ENCODE measurements at regions not wholly inside any gene's neighbourhood (a gene's known extent, or its start where the extent isn't known, plus 50 kb on each side); places are given as distances from the start of the nearest gene placed in this dataset.
"Not testable (repeated sequence)": the region's sequence is repeated elsewhere in the genome, so short reads cannot be mapped to it uniquely, and the experiment has no call there.

DNA sequence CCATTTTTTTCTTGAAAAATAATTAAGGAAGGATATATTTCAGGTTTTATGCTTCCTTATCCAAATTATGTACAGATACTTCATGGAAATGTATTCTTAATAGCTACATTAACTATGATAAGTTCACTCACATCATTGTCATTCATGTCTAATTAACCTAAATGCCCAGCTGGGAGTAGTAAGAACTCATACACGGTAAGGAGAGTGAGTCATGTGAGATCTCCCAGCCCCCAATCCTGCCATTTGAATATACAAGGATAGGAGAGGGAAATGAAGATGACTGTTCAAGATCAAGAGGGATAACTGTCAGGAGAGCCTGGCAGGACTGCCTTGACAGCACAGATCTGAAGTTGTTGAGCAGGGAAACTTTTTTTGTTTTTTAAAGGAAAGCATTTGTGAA is 343.4 kb upstream of the USP15 start:
- no peak for DNase-seq (ENCODE audit: extremely low read depth, low read depth)

DNA sequence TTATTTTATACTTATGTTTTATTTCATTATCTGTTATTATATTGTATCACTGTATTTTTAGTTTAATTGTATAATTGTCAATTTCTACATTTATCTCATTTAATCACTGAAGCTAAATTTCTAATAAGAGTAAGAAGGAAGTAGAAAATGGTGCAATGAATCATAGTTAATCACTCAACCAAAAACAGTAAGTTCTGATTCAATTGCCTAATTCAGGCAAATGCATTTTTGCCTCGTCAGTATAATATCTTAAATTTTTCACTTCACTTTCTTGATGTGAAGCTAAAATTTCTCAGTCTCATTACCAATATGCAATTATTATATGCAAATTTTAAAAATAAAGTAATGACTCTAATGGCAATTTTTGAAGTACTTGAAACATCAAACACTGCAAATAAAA is 340.5 kb upstream of the USP15 start:
- DNase-seq (ENCODE audit: extremely low read depth, low read depth): no peak

DNA sequence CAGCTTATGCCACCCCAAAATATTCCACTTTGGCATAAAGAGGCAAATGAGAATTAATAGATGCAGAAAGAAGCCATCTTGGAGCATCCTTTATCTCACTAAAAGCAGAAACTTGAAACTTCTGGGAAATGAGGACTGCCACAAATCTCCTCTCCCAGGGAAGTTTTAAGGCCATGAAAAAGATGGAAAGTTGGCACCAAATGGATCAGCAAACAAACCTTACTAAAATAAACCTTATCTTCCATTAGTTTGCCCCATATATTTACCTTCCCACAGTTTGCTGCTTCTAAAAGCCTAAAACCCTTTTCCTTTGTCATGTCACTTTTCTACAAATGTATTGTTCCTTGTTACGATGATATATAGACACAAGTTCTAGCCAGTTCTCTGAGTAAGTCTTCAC is 340.0 kb upstream of the USP15 start:
- no peak for DNase-seq (ENCODE audit: extremely low read depth, low read depth)

DNA sequence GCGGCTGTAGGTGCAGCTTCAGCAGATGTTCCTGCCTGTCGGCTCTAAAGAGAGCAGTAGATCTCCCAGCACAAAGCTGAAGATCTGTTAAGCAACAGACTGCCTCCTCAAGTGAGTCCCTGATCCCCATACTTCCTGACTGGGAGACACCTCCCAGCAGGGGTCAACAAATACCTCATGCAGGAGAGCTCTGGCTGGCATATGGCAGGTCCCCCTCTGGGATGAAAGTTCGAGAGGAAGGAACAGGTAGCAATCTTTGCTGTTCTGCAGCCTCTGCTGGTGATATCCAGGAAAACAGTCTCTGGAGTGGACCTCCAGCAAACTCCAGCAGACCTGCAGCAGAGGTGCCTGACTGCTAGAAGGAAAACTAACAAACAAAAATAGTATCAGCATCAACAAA is 337.1 kb upstream of the USP15 start:
- DNase-seq (ENCODE audit: extremely low read depth, low read depth): no peak

DNA sequence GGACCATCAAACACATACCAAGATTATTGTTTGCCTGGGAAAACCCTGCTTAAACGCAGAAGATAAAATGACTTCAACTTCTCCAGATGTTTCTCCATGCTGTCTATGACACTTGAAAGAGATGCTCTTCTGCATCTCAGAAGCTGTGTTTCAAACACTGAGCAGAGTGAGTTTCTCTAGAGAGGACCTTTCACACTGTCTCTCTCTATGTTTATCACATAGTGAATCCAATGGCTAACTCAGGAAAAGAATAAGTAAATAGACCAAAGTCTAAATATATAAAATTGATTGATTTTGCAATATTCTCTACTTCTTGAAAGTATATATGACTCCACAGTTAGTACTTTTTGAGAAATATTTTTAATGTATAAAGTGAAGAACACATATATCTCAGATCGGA is 325.6 kb upstream of the USP15 start:
- no peak for DNase-seq (ENCODE audit: extremely low read depth, low read depth)

DNA sequence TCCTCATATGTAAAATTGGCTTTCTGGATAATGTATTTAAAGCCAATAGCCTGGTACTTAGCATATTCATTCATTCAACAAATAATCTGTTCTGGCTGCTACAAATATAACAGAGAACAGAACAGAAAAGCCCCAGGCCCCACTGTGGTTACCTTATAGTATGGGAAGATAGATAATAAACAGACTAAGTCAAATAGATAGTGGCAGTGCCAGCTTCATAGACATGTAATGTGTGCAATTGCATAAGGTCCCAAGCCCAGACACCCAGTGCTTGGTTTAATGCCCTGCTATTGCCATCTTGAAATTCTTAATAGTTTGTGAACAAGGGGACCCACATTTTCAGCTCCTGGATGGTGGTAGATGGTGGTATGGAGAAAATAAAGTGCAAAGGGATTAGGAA is 320.2 kb upstream of the USP15 start:
- no peak for DNase-seq (ENCODE audit: extremely low read depth, low read depth)

DNA sequence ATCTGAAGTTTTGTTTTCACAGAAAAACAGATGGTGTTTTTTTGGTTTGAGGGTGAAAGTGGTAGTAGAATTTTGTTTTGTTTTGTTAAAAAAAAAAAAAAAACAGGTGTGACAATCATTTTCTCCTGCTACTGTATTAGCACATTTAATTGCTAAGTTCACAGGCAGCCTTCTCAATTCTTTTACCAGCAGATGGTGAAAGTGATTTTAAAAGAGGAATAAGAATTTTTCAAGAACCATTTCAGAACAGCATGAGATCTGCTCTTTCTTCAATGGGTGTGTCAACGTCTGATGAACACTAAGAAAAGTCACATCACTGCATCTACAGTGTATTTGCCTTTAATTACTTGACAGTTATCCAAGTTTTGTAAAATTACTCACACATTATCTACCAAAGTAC is 303.7 kb upstream of the USP15 start:
- DNase-seq (ENCODE audit: extremely low read depth, low read depth): no peak

DNA sequence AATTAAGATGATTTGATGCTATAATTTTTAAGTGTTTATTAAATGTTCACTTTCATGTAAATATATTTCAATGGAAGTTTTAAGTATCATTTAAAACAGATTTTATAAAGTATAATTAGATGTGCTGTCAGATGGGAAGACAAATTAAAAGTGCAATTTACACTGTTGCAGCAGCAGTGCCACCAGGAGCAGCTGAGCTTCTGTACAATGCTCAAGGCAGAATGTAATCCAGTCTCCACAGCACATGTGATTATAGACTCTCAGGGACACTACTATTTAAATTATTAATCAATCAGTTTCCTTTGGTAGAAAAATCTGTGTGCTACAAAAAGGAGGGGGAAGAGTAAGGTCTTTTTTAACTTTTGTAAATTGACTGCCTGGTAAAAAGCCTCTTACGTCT is 285.7 kb upstream of the USP15 start:
- no peak for DNase-seq (ENCODE audit: extremely low read depth, low read depth)

DNA sequence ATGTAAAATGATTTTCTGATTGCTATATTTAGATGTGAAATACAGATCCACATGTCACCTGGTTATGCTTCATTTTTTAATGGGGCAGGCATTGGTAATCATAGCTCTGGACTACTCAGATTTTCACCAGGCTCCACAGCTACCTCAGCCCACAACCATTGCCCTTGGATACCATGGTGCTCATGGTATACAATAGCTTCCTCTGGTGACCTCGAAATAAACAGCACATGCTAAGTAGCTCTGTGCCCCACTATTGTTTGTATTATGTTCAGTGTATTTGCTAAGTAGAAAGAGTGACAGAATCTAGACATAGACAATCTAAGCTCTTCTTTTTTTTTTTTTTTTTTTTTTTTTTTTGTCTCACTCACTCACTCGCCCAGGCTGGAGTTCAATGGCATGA is 274.4 kb upstream of the USP15 start:
- no peak for DNase-seq (ENCODE audit: extremely low read depth, low read depth)

DNA sequence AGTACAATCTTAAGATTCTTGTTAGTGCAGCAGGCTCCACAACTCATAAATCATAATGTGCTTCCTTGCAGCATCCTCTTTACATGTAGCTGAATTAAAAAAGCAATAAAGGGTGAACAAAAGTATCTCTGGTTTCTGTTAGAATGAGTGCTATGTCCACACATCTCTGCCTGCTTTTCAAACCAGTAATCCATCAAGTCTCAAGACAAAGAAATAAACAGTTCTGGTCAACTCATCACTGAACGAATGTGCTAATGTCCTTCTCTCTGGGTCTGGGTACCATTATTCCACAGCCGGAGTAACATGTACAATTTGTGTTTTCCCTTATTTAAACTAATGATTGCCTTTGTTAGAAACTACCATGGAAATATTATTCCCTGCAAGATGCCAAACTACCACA is 273.0 kb upstream of the USP15 start:
- DNase-seq (ENCODE audit: extremely low read depth, low read depth): no peak

DNA sequence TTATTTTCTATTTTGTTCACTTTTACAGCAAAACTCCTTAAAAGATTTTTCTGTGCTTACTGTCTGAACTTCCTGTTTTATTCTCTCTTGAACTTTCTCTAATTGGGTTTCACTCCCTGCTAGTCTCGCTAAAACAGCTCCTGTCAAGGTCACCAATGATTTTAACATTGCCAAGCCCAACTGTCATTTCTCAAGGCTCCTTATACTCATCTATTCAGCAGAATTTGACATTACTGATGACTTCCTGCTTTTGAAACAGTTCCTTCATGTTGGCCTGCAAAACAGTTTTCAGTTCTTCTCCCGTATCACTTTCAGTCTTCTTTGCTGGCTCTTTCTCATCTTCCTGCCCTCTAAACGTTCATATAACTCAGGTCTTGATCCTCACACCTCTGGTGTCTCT is 268.5 kb upstream of the USP15 start:
- DNase-seq (ENCODE audit: extremely low read depth, low read depth): no peak

DNA sequence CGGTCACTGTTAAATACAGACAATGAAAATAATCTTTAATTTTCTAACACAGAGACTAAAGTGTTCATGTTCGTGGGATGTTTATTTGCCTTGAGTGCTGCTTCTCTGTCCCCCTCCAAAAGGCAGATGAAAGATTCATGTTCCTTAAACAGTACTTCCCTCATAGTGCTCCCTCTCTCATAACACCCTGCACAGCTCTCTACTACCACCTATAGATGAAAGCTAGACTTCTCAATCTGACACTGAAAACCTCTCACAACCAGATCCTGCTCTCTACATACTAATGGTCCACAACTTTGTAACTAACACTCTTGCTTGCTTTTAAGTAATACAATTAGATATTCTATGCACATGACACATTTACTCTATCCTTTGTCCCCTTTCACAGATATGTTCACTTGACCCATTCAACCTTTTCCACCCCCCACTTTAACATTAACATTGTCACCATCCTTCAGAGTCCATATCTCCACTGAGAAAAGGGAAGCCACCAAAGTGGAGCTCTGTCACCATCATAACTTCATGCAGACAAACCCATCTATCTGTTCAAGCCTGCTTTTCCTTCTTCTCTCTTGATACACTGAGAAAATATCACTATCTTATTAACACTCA is 266.4 kb upstream of the USP15 start:
- peak; percentile 54 for DNase-seq (ENCODE audit: extremely low read depth, low read depth)

DNA sequence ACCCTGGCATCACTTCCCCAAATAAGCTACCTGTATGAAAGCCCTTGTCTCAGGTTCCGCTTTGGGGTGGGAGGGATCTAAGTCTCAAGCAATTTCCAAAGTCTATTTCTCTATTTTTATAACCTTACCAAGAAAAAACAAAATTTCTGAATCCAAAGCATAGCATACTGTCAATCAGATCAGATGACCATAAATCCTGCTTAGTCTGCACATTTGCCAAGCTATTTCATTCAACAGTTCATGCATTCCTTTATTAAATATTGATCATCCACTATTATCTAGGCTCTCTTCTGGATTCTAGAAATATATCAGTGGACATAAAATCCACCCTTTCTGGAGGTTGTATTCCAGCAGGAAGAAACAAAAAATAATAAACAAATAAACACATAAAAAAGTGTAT is 263.5 kb upstream of the USP15 start:
- DNase-seq (ENCODE audit: extremely low read depth, low read depth): no peak

DNA sequence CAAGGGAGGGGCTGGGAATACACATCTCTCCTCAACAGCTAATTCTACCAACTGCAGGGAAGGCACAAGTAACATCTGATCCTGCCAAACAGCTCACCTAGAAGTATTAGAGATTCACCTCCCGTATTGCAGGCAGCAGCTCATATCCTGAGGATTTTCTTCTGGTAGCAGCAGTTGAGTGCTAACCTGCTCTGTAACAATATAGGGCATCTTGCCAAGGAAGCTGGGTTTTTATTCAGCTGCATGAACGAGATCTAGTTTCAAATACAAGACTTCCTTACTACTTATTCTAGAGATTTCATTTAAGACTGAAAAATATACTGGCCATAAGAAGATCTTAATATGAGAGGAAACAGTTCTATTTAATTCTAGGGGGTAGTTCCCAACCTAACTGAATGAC is 261.4 kb upstream of the USP15 start:
- DNase-seq (ENCODE audit: extremely low read depth, low read depth): no peak

DNA sequence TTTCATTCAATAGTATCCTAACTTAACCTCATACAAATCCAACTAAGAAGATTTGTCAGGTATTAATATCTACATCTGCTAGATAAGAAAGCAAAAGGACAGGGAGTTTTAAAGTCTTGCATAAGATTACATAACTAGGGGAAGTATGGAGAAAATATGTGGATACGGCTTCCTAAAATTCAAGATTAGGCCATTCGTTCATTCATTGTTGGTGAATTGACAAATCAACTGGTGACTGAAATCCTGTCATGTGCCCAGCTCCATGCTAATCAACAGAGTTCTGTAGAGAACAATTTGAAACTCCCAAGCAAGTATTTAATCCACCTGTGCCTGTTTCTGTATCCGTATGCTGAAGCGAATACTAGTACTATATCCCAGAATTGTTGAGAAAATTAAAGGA is 260.9 kb upstream of the USP15 start:
- DNase-seq (ENCODE audit: extremely low read depth, low read depth): no peak

DNA sequence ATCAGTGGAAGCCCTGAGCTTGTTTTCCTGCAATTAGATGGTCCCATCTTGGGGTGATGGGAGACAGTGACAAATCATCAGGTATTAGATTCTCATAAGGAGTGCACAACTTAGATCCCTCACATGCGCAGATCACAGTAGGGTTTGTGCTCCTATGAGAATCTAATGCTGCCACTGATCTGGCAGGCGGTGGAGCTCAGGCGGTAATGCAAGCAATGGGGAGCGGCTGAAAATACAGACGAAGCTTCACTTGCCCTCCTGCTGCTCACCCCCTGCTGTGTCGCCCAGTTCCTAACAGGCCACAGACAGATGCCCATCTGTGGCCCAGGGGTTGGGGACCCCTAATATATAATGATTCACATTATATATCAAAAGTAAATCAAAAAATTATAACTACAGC is 258.8 kb upstream of the USP15 start:
- DNase-seq (ENCODE audit: extremely low read depth, low read depth): no peak

DNA sequence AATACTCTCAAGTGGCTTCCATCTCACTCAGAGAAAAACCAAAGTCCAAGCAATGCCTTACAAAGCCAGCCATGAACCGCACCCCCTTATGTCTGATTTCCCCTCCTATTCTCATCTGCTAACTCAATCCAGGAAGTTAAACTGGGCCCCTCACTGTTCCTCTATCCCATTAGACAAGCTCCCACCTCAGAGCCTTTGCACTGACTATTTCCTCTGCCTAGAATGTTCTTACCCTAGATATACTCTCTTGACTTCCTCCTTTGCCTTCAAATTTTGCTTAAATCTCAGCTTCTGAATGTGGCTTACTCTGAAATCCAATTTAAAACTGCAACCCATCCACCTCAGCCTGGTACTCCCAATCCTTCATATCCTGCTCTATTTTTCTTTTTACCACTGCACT is 257.0 kb upstream of the USP15 start:
- no peak for DNase-seq (ENCODE audit: extremely low read depth, low read depth)

DNA sequence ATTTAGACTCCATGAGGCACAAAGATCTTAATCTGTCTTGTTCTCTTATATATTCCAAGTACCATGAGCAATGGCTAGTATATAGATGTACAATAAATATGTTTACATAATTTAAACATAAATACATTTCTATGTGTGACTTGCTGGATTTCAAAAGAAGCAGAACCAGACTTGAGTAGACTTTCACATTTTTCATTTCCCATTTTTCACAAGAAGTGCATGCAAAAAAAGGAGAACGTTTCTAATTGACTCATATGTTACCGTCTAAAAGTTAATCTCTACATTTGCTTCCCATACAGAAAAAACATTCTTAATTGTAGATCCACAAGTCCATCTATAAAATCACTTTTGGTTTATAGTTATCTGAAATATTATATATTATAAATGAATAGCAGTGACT is 256.5 kb upstream of the USP15 start:
- DNase-seq (ENCODE audit: extremely low read depth, low read depth): no peak

DNA sequence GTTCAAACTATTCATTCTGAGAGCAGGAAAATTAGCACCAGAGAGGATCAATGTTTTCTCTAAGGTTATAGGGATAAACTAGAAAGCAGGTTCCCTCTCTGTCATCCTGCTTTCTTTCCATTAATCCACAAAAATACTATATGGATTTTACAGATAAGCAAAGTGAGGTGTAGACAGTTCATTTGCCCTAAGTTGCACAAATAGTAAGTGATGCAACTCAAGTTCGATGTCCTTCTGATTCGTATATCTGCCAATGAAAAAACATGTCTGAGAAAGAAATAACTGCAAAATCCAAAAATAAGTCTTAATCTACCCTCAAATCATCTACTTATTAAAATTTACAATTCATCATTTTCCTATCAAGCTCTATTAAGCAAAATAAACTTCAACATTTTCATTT is 254.6 kb upstream of the USP15 start:
- no peak for DNase-seq (ENCODE audit: extremely low read depth, low read depth)

DNA sequence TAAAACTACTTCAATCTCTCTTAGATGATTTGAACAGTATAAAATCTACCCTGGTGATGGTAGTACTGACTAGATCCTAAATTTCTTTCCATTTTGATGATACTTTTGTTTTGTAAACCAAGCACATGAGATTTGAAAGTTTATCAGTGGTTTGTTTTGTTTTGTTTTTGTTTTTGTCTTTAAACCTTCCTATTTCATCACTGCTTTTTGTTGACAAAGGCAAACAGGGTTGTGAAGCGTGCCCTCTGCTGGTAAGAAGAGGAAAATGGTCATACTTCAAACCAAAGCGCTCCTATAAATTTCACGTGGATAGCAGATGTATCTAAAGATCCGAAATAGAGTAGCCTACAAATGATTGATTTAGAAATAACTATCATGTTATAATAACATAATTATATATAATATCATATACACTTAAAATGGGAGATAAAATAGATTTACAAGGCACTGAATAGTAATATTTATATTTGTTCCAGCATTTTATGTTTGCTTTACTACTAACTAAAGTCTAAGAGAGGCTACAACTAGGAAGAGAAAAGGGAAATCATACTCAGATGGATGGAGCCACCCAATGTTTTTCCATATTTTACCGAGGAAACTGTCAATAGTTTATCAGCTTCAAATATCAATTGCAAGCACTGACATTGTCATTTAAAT is 254.0 kb upstream of the USP15 start:
- peak; percentile 65 for DNase-seq (ENCODE audit: extremely low read depth, low read depth)

DNA sequence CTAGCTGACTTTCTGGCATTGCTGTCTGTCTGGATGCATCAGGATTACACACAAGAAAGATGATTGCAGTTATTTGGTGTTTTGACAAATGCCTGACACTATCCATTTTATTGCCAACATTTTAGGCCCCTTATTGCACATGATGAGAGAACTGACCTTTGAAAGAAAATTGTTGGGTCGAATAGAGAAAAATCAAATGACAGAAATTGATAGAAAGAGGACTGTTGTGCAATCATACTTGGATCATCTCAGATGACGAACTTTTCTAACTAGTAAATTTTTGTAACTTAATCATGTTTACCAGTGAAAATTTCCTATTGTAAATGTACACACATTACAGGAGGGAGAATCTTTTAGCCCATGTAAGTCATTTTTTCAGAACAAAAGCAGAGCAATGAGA is 251.5 kb upstream of the USP15 start:
- no peak for DNase-seq (ENCODE audit: extremely low read depth, low read depth)

DNA sequence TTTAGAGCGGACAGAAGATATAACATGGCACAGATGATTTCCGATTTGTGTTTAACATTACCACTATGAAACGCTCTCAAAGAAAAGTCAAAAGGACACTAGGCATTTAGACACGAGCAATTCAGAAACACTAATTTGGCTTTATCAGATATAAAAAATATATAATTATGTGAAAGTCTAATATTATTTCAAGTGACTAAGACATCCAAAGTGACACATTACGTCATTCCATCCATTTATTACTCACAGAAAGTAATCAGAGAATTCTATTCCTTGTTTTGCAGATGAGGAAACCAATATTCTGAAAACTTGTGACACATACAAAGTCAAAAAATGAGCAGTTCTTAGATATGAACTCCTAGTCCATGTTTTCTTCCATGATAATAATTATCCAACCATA is 250.8 kb upstream of the USP15 start:
- no peak for DNase-seq (ENCODE audit: extremely low read depth, low read depth)

DNA sequence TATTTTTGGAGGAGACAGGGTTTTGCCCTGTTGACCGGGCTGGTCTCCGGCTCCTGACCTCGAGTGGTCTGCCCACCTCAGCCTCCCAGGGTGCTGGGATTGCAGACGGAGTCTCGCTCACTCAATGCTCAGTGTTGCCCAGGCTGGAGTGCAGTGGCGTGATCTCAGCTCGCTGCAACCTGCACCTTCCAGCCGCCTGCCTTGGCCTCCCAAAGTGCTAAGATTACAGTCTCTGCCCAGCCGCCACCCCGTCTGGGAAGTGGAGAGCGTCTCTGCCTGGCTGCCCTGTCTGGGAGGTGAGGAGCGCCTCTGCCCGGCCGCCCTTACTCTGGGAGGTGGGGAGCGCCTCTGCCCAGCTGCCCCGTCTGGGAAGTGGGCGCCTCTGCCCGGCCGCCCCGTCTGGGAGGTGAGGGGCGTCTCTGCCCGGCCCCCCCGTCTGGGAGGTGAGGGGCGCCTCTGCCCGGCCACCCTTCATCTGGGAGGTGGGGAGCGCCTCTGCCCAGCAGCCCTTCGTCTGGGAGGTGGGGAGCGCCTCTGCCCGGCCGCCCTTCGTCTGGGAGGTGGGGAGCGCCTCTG is 249.8 kb upstream of the USP15 start:
- not testable (repeated sequence) for DNase-seq (ENCODE audit: extremely low read depth, low read depth)
